NT2/D1 (cell line): ENCODE measurements at regions not wholly inside any gene's neighbourhood (a gene's known extent, or its start where the extent isn't known, plus 50 kb on each side); places are given as distances from the start of the nearest gene placed in this dataset.

Experiments used
- DNase-seq: peaks from one replicate; pipeline ENCODE4 v3.0.0-alpha.2; 2011; ENCODE audit warnings: low read depth, low spot score
- H3K27me3 ChIP-seq: 2 replicates; pipeline ENCODE4 v1.6.0; 2011; ENCODE audit warnings: mild to moderate bottlenecking; ENCODE audit not compliant: insufficient read length, insufficient read depth
- H3K36me3 ChIP-seq: 2 replicates; pipeline ENCODE4 v1.6.1; 2011; ENCODE audit warnings: mild to moderate bottlenecking, low read length, mixed read lengths; ENCODE audit not compliant: insufficient read depth, insufficient read length
- H3K4me1 ChIP-seq: 2 replicates; pipeline ENCODE4 v1.5.1; 2011; ENCODE audit not compliant: insufficient read depth, insufficient read length
- H3K4me3 ChIP-seq: 2 replicates; pipeline ENCODE4 v1.5.1; 2011; ENCODE audit warnings: low read depth; ENCODE audit not compliant: insufficient read length
- H3K9ac ChIP-seq: 2 replicates; pipeline ENCODE4 v1.6.0; 2011; ENCODE audit warnings: low read depth; ENCODE audit not compliant: insufficient read length
- H3K9me3 ChIP-seq: 2 replicates; pipeline ENCODE4 v1.5.1; 2011; ENCODE audit warnings: mild to moderate bottlenecking, low read length; ENCODE audit not compliant: insufficient read depth
- SUZ12 ChIP-seq: IDR thresholded peaks from 2 replicates; pipeline ENCODE4 v1.6.1; 2011; ENCODE audit not compliant: insufficient read length, insufficient read depth; ENCODE audit errors: extremely low read depth
- YY1 ChIP-seq: IDR thresholded peaks from 2 replicates; pipeline ENCODE4 v1.6.1; 2011; ENCODE audit not compliant: insufficient read length, insufficient read depth
- ZNF274 ChIP-seq: IDR thresholded peaks from 2 replicates; pipeline ENCODE4 v1.6.1; 2011; ENCODE audit warnings: mild to moderate bottlenecking, low read depth, low read length

GRCh38 chr13:99746637-99747402 lies 224.7 kb downstream of the ZIC5 start:
- Histone ChIP-seq H3K9me3 (no peaks in the 10 kb centered on the region), H3K27me3 (no peaks in the 10 kb centered on the region), H3K4me3 (no peak overlapping the region), H3K4me1 (no peaks in the 10 kb centered on the region), H3K36me3 (no peaks in the 10 kb centered on the region), H3K9ac (no peak overlapping the region)
- TF ChIP-seq ZNF274: no peak
- no peak for TF ChIP-seq SUZ12
- TF ChIP-seq YY1: no peak
- DNase-seq: peak; percentile 68

- H3K27me3 ChIP-seq: no peaks in the 10 kb centered on the region
- DNase-seq: no peak
- no peaks in the 10 kb centered on the region for H3K4me1 ChIP-seq
Observed at GRCh38 chr13:99743094-99743493, 228.5 kb downstream of the ZIC5 start.

GRCh38 chr13:99741960-99742359 lies 229.6 kb downstream of the ZIC5 start:
- Histone ChIP-seq H3K9ac (no peak overlapping the region), H3K4me3 (no peak overlapping the region), H3K27me3 (no peaks in the 10 kb centered on the region), H3K4me1 (no peaks in the 10 kb centered on the region), H3K9me3 (no peaks in the 10 kb centered on the region), H3K36me3 (no peaks in the 10 kb centered on the region)
- TF ChIP-seq YY1 (no peak), SUZ12 (no peak), ZNF274 (no peak)
- DNase-seq: no peak

More at GRCh38 chr13:99743094-99743493, 228.5 kb downstream of the ZIC5 start:
- TF ChIP-seq ZNF274: no peak
- TF ChIP-seq SUZ12: no peak
- TF ChIP-seq YY1: no peak
- Histone ChIP-seq H3K36me3 (no peaks in the 10 kb centered on the region), H3K9me3 (no peaks in the 10 kb centered on the region), H3K4me3 (no peak overlapping the region), H3K9ac (no peak overlapping the region)

GRCh38 chr13:99740251-99740979 lies 231.2 kb downstream of the ZIC5 start:
- no peaks in the 10 kb centered on the region for H3K4me1 ChIP-seq
- TF ChIP-seq YY1: no peak
- no peak for TF ChIP-seq SUZ12
- no peak for TF ChIP-seq ZNF274
- H3K4me3 ChIP-seq: no peak overlapping the region
- no peaks in the 10 kb centered on the region for H3K27me3 ChIP-seq
- no peaks in the 10 kb centered on the region for H3K36me3 ChIP-seq
- no peaks in the 10 kb centered on the region for H3K9me3 ChIP-seq
- H3K9ac ChIP-seq: no peak overlapping the region
- no peak for DNase-seq

GRCh38 chr13:99738626-99739025 lies 232.9 kb downstream of the ZIC5 start:
- no peak for DNase-seq
- H3K36me3 ChIP-seq: no peaks in the 10 kb centered on the region
- TF ChIP-seq ZNF274: no peak
- no peak overlapping the region for H3K4me3 ChIP-seq
- H3K4me1 ChIP-seq: no peaks in the 10 kb centered on the region
- no peak overlapping the region for H3K9ac ChIP-seq
- no peaks in the 10 kb centered on the region for H3K9me3 ChIP-seq
- no peaks in the 10 kb centered on the region for H3K27me3 ChIP-seq

- no peak overlapping the region for H3K4me3 ChIP-seq
- no peaks in the 10 kb centered on the region for H3K36me3 ChIP-seq
- no peak for DNase-seq
- TF ChIP-seq SUZ12: no peak
- no peak for TF ChIP-seq YY1
- TF ChIP-seq ZNF274: no peak
- H3K27me3 ChIP-seq: no peaks in the 10 kb centered on the region
- H3K9ac ChIP-seq: no peak overlapping the region
- H3K4me1 ChIP-seq: no peaks in the 10 kb centered on the region
- no peaks in the 10 kb centered on the region for H3K9me3 ChIP-seq
Observed at GRCh38 chr13:99737481-99738245, 233.9 kb downstream of the ZIC5 start.

GRCh38 chr13:99736541-99736940 lies 235.0 kb downstream of the ZIC5 start:
- H3K4me3 ChIP-seq: no peak overlapping the region
- H3K9ac ChIP-seq: no peak overlapping the region
- H3K27me3 ChIP-seq: no peaks in the 10 kb centered on the region
- no peak for TF ChIP-seq ZNF274
- no peaks in the 10 kb centered on the region for H3K9me3 ChIP-seq
- no peaks in the 10 kb centered on the region for H3K36me3 ChIP-seq
- no peaks in the 10 kb centered on the region for H3K4me1 ChIP-seq
- DNase-seq: no peak
